ENCODE measurements at regions not wholly inside any gene's neighbourhood (a gene's known extent, or its start where the extent isn't known, plus 50 kb on each side); places are given as distances from the start of the nearest gene placed in this dataset.

GRCh38 chr3:28856796-28857195 lies 424.1 kb upstream of the RBMS3 start:
- TF ChIP-seq POLR2AphosphoS5 (IDR thresholded peaks at IDR 0.05; ENCODE audit: low read depth) (no peak), REST (IDR thresholded peaks at IDR 0.05; ENCODE audit: unreplicated experiment) (no peak), ZNF114 (CRISPR knock-in tag; IDR thresholded peaks at IDR 0.05) (no peak), CTCF (conservative IDR thresholded peaks at IDR 0.05; ENCODE audit: low read depth in 2 of 2) (no peak), EZH2 (IDR thresholded peaks at IDR 0.05; ENCODE audit: low read depth, unreplicated experiment) (no peak)
